Panc1 (cell line): ENCODE measurements at regions not wholly inside any gene's neighbourhood (a gene's known extent, or its start where the extent isn't known, plus 50 kb on each side); places are given as distances from the start of the nearest gene placed in this dataset.

Source experiments
- ATAC-seq: fragments of 200-7000 bp; cut with Tn5 transposase; 2 replicates; pipeline ENCODE4 v1.9.1; 2020; ENCODE audit warnings: mild to moderate bottlenecking, moderate library complexity
- BruUV-seq: library from RNA; stranded (reverse); fragments of 400-500 nt; replicated peaks from 2 replicates; lab custom pipeline; 2021; lab: Mats Ljungman, UMichigan
- CTCF ChIA-PET: fragments of 300-600 bp; sonication (Branson Sonifier 250); formaldehyde crosslinking; loops from one replicate; lab custom pipeline; 2022; ENCODE audit warnings: antibody characterized with exemption; lab: Charles Lee
- POLR2A ChIA-PET: fragments of 300-600 bp; sonication (Branson Sonifier 250); formaldehyde crosslinking; loops from one replicate; lab custom pipeline; 2022; ENCODE audit warnings: antibody characterized with exemption; lab: Charles Lee
- DNase-seq: peaks from one replicate; pipeline ENCODE4 v3.0.0-alpha.2; 2010; ENCODE audit warnings: low read depth, low spot score
- H3K27ac ChIP-seq: 2 replicates; pipeline ENCODE4 v1.5.1; 2011; ENCODE audit warnings: mild to moderate bottlenecking, low read length, inconsistent platforms
- H3K27me3 ChIP-seq: fragments of 200-500 bp; sonication (Bioruptor generic); 2 replicates; pipeline ENCODE4 v1.6.0; 2014; ENCODE audit warnings: low read length, inconsistent platforms; ENCODE audit not compliant: control insufficient read depth, insufficient read depth
- H3K36me3 ChIP-seq: fragments of 200-500 bp; sonication (Bioruptor generic); 2 replicates; pipeline ENCODE4 v1.5.1; 2014; ENCODE audit warnings: inconsistent platforms, mild to moderate bottlenecking, low read length, moderate library complexity; ENCODE audit not compliant: control insufficient read depth, insufficient read depth
- H3K4me1 ChIP-seq: 2 replicates; pipeline ENCODE4 v1.5.1; 2011; ENCODE audit warnings: inconsistent platforms, mild to moderate bottlenecking, low read length, moderate library complexity; ENCODE audit not compliant: control insufficient read depth, insufficient read depth
- H3K4me3 ChIP-seq, 2 experiments: 2 replicates each; pipeline ENCODE4 v1.5.1; 2011 to 2012; ENCODE audit warnings: low read depth in 2 of 2, low read length in 2 of 2, mild to moderate bottlenecking in 2 of 2, inconsistent platforms in 1 of 2, moderate library complexity in 1 of 2
- H3K9me3 ChIP-seq: fragments of 200-500 bp; sonication (Bioruptor generic); 2 replicates; pipeline ENCODE4 v1.5.1; 2014; ENCODE audit warnings: low read depth, mild to moderate bottlenecking, inconsistent platforms, low read length, moderate library complexity; ENCODE audit not compliant: control insufficient read depth, insufficient read depth
- CTCF ChIP-seq: fragments of 450-650 bp; IDR thresholded peaks from 2 replicates; pipeline ENCODE4 v1.5.1; 2017; ENCODE audit warnings: mild to moderate bottlenecking
- POLR2AphosphoS5 ChIP-seq: IDR thresholded peaks from 2 replicates; pipeline ENCODE4 v1.6.1; 2012; ENCODE audit warnings: mild to moderate bottlenecking, low read depth, low read length, moderate library complexity
- SIN3A ChIP-seq: IDR thresholded peaks from 2 replicates; pipeline ENCODE4 v1.6.1; 2012; ENCODE audit warnings: low read depth, mild to moderate bottlenecking, low read length, moderate library complexity, borderline replicate concordance; ENCODE audit not compliant: insufficient read depth
- TCF7L2 ChIP-seq: IDR thresholded peaks from 2 replicates; pipeline ENCODE4 v1.6.1; 2011; ENCODE audit warnings: mild to moderate bottlenecking, low read depth, low read length, inconsistent platforms
- in situ Hi-C: cut with HindIII; loops from 2 replicates; pipeline ENCODE4 v1.10.0; 2016; ENCODE audit warnings: low sequenced_read_pairs, low pct_unique_long_range_greater_than_20kb
- intact Hi-C: fragments of 100-400 bp; cut with micrococcal nuclease; formaldehyde crosslinking; loops from one replicate; pipeline ENCODE4 v1.10.0; 2022; ENCODE audit not compliant: unreplicated experiment
- TF ChIP-seq, protein P1 (sequence below), 2 experiments: IDR thresholded peaks; 2 replicates each; pipeline ENCODE4 v1.6.1; 2011 to 2012; ENCODE audit warnings: low read depth in 2 of 2, control low read depth in 1 of 2, low read length in 1 of 2, mild to moderate bottlenecking in 1 of 2, moderate library complexity in 1 of 2; ENCODE audit not compliant: insufficient read depth in 1 of 2

DNA sequence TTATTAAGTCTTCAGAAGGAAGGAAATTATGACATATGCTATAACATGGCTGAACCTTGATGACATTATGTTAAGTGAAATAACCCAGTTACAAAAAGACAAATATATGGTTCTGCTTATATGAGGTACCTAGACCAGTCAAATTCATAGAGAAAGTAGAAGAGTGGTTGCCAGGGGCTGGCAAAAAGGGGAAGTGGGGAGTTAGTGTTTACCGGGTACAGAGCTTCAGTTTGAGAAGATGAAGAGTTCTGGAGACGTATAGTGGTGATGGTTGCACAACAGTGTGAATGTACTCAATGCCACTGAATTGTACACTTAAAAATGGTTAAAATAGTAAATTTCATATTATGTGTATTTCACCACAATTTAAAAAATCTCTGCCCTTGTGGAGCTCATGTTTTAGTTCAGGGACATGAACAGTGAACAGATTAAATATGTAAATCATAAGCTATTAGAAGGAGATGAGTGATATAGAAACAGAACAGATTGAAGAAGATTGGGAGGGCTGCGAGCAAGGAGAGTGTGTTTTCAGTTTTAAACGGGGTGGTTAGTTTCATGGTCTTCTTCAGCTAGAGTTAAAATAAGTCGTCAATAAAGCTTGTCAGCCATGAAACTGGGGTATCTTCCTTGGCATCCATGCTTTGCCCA lies 355.2 kb downstream of the KCNRG start:
- no peak overlapping the region for H3K27ac ChIP-seq
- in situ Hi-C loops (no loop called here), intact Hi-C loops (no loop called here)
- BruUV-seq, result no TSS peak
- DNase-seq, result no peak
- H3K4me1 ChIP-seq, result peaks cover 12% of the 10 kb centered on the region
- no peaks in the 10 kb centered on the region for H3K9me3 ChIP-seq
- TF ChIP-seq TCF7L2, result no peak
- no peak for TF ChIP-seq CTCF
- TF ChIP-seq SIN3A, result no peak
- TF ChIP-seq, protein P1, sequence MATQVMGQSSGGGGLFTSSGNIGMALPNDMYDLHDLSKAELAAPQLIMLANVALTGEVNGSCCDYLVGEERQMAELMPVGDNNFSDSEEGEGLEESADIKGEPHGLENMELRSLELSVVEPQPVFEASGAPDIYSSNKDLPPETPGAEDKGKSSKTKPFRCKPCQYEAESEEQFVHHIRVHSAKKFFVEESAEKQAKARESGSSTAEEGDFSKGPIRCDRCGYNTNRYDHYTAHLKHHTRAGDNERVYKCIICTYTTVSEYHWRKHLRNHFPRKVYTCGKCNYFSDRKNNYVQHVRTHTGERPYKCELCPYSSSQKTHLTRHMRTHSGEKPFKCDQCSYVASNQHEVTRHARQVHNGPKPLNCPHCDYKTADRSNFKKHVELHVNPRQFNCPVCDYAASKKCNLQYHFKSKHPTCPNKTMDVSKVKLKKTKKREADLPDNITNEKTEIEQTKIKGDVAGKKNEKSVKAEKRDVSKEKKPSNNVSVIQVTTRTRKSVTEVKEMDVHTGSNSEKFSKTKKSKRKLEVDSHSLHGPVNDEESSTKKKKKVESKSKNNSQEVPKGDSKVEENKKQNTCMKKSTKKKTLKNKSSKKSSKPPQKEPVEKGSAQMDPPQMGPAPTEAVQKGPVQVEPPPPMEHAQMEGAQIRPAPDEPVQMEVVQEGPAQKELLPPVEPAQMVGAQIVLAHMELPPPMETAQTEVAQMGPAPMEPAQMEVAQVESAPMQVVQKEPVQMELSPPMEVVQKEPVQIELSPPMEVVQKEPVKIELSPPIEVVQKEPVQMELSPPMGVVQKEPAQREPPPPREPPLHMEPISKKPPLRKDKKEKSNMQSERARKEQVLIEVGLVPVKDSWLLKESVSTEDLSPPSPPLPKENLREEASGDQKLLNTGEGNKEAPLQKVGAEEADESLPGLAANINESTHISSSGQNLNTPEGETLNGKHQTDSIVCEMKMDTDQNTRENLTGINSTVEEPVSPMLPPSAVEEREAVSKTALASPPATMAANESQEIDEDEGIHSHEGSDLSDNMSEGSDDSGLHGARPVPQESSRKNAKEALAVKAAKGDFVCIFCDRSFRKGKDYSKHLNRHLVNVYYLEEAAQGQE (IDR thresholded peaks at IDR 0.05; ENCODE audit: insufficient read depth in 1 of 2, low read depth in 2 of 2, low read length in 1 of 2), result no peak
- TF ChIP-seq POLR2AphosphoS5, result no peak
- POLR2A ChIA-PET, result no interaction called here
- no peak overlapping the region for H3K4me3 ChIP-seq
- CTCF ChIA-PET, result no interaction called here
- no peaks in the 10 kb centered on the region for H3K36me3 ChIP-seq
- ATAC-seq, result no peak
- no peaks in the 10 kb centered on the region for H3K27me3 ChIP-seq

GRCh38 chr13:50374517-50374916 lies 359.3 kb downstream of the KCNRG start:
- Histone ChIP-seq H3K27me3 (no peaks in the 10 kb centered on the region), H3K4me1 (peaks cover 3% of the 10 kb centered on the region; the same call in 1 of the 2 replicates), H3K27ac (no peak overlapping the region), H3K4me3 (no peak overlapping the region), H3K36me3 (no peaks in the 10 kb centered on the region), H3K9me3 (no peaks in the 10 kb centered on the region; the same call in 1 of the 2 replicates)
- intact Hi-C loops (no loop called here), in situ Hi-C loops (no loop called here)
- CTCF ChIA-PET, result no interaction called here
- POLR2A ChIA-PET, result no interaction called here
- DNase-seq (no peak), ATAC-seq (no peak)
- TF ChIP-seq, protein P1 (IDR thresholded peaks at IDR 0.05; ENCODE audit: insufficient read depth in 1 of 2, low read depth in 2 of 2, low read length in 1 of 2), result no peak
- TF ChIP-seq CTCF (no peak), SIN3A (no peak), TCF7L2 (no peak), POLR2AphosphoS5 (no peak)
- BruUV-seq, result no TSS peak
